Neuronal stem cell (in vitro differentiated cells): ENCODE measurements at regions not wholly inside any gene's neighbourhood (a gene's known extent, or its start where the extent isn't known, plus 50 kb on each side); places are given as distances from the start of the nearest gene placed in this dataset.

Experiments
- DNase-seq: peaks from one replicate; pipeline ENCODE4 v3.0.0-alpha.2; 2013; ENCODE audit warnings: low spot score
- H2AFZ ChIP-seq: one replicate; pipeline ENCODE4 v1.6.1; 2013; ENCODE audit warnings: mild to moderate bottlenecking, low read length, inconsistent platforms
- H2AK5ac ChIP-seq: 2 replicates; pipeline ENCODE4 v1.6.1; 2013; ENCODE audit warnings: low read depth, mild to moderate bottlenecking, inconsistent platforms, low read length, moderate library complexity, mixed read lengths
- H2BK120ac ChIP-seq: 2 replicates; pipeline ENCODE4 v1.6.1; 2013; ENCODE audit warnings: low read depth, mild to moderate bottlenecking, inconsistent platforms, low read length, moderate library complexity, mixed read lengths
- H2BK12ac ChIP-seq: one replicate; pipeline ENCODE4 v1.6.1; 2013; ENCODE audit warnings: low read length, inconsistent platforms
- H2BK15ac ChIP-seq: 2 replicates; pipeline ENCODE4 v1.6.1; 2013; ENCODE audit warnings: mild to moderate bottlenecking, low read length, inconsistent platforms, mixed read lengths
- H2BK5ac ChIP-seq: one replicate; pipeline ENCODE4 v1.6.1; 2013; ENCODE audit warnings: inconsistent platforms, mild to moderate bottlenecking, low read length, moderate library complexity
- H3K14ac ChIP-seq: one replicate; pipeline ENCODE4 v1.6.1; 2013; ENCODE audit warnings: low read length, inconsistent platforms
- H3K18ac ChIP-seq: 2 replicates; pipeline ENCODE4 v1.6.1; 2013; ENCODE audit warnings: low read length, inconsistent platforms
- H3K23ac ChIP-seq: 2 replicates; pipeline ENCODE4 v1.6.1; 2013; ENCODE audit warnings: low read depth, mild to moderate bottlenecking, mixed read lengths, low read length, inconsistent platforms; ENCODE audit not compliant: poor library complexity
- H3K27ac ChIP-seq: replicated peaks from 3 replicates; pipeline ENCODE4 v1.5.1; 2013; ENCODE audit warnings: low read length, inconsistent platforms
- H3K27me3 ChIP-seq, 3 experiments: 2 replicates each; pipeline ENCODE4 v1.6.1; 2013; ENCODE audit warnings: low read length in 3 of 3, mild to moderate bottlenecking in 2 of 3, inconsistent platforms in 1 of 3, low read depth in 1 of 3, mixed read lengths in 1 of 3, moderate library complexity in 1 of 3; ENCODE audit not compliant: control insufficient read depth in 3 of 3, insufficient read depth in 3 of 3
- H3K36me3 ChIP-seq, 2 donors: replicated peaks in 1 of 2; 2 replicates each; pipeline ENCODE4 v1.6.1; 2013; ENCODE audit warnings: low read length in 2 of 2; ENCODE audit not compliant: control insufficient read depth in 2 of 2, insufficient read depth in 2 of 2
- H3K4ac ChIP-seq: 2 replicates; pipeline ENCODE4 v1.6.1; 2013; ENCODE audit warnings: inconsistent platforms, mild to moderate bottlenecking, low read length, moderate library complexity
- H3K4me1 ChIP-seq, 2 donors: 1 replicate in 1 of 2; 2 replicates in 1 of 2; pipeline ENCODE4 v1.6.1; 2013; ENCODE audit warnings: low read length in 2 of 2, low read depth in 1 of 2; ENCODE audit not compliant: control insufficient read depth in 2 of 2, insufficient read depth in 1 of 2
- H3K4me2 ChIP-seq: one replicate; pipeline ENCODE4 v1.6.1; 2013; ENCODE audit warnings: mild to moderate bottlenecking, low read length, inconsistent platforms; ENCODE audit not compliant: insufficient read depth, poor library complexity, severe bottlenecking
- H3K4me3 ChIP-seq, 2 donors: 2 replicates each; pipeline ENCODE4 v1.5.1; 2013; ENCODE audit warnings: low read length in 2 of 2, mild to moderate bottlenecking in 2 of 2, inconsistent platforms in 1 of 2, moderate library complexity in 1 of 2
- H3K79me1 ChIP-seq: one replicate; pipeline ENCODE4 v1.6.1; 2013; ENCODE audit warnings: low read depth, mild to moderate bottlenecking, inconsistent platforms, low read length, moderate library complexity
- H3K9ac ChIP-seq: one replicate; pipeline ENCODE4 v1.6.1; 2013; ENCODE audit warnings: mild to moderate bottlenecking, low read depth, low read length, inconsistent platforms; ENCODE audit not compliant: poor library complexity
- H3K9me3 ChIP-seq, 2 donors: replicated peaks in 1 of 2; 2 replicates each; pipeline versions ENCODE3 to v1.6.1; 2013; ENCODE audit warnings: low read length in 2 of 2, mild to moderate bottlenecking in 2 of 2, inconsistent platforms in 1 of 2, low read depth in 1 of 2, mixed read lengths in 1 of 2, moderate library complexity in 1 of 2; ENCODE audit not compliant: control insufficient read depth in 2 of 2, insufficient read depth in 1 of 2
- H4K8ac ChIP-seq: one replicate; pipeline ENCODE4 v1.6.1; 2013; ENCODE audit warnings: low read depth, mild to moderate bottlenecking, inconsistent platforms, low read length, moderate library complexity
- H4K91ac ChIP-seq: one replicate; pipeline ENCODE4 v1.6.1; 2013; ENCODE audit warnings: low read length, low read depth, mild to moderate bottlenecking, inconsistent platforms; ENCODE audit not compliant: poor library complexity
- WGBS, 2 donors: extraction: QIAGEN DNeasy Blood & Tissue Kit; methylation state at CpG; one replicate each; pipeline ENCODE4 v1.1.7; 2013; ENCODE audit warnings: missing lambda C conversion rate in 2 of 2, mixed read lengths in 1 of 2; ENCODE audit not compliant: insufficient read length in 2 of 2, insufficient replicate concordance in 1 of 2; ENCODE audit errors: extremely low coverage in 2 of 2; 5-methylcytosine and 5-hydroxymethylcytosine counted together

DNA sequence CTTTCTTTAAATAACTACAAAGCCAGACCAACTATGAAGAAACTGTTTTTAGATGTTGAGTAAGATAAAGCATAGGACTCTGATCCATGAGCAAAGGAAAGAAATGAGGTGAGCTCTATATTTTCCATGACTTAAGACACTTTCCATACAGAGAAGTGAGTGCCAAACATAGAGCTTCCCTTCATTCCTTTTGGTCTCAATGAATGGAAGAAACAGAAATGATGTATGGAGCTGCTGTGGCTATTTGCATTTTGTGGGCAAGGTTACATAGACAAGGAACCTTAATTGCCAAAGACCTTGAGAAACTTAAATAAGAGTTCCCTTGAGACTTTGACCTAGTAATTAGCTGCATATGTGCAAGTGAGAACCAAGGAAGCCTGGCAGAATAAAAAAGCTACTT is 1152.2 kb downstream of the XPNPEP1 start:
- Histone ChIP-seq H2BK5ac (no peak overlapping the region), H4K8ac (no peak overlapping the region), H4K91ac (no peak overlapping the region), H3K9me3 (no peaks in the 10 kb centered on the region), H3K18ac (no peak overlapping the region), H3K4me1 (peaks cover 0 to 3% of the 10 kb centered on the region in 2 donors), H3K9ac (no peak overlapping the region), H3K4me2 (no peak overlapping the region), H2BK12ac (no peak overlapping the region), H3K23ac (no peak overlapping the region), H3K14ac (no peak overlapping the region), H3K27me3 (no peaks in the 10 kb centered on the region), H2BK120ac (no peak overlapping the region), H3K4me3 (no peak overlapping the region), H3K4ac (no peak overlapping the region), H2BK15ac (no peak overlapping the region), H3K36me3 (no peaks in the 10 kb centered on the region), H3K27ac (no peak overlapping the region), H2AK5ac (no peak overlapping the region), H2AFZ (no peak overlapping the region), H3K79me1 (no peaks in the 10 kb centered on the region)
- no peak for DNase-seq

DNA sequence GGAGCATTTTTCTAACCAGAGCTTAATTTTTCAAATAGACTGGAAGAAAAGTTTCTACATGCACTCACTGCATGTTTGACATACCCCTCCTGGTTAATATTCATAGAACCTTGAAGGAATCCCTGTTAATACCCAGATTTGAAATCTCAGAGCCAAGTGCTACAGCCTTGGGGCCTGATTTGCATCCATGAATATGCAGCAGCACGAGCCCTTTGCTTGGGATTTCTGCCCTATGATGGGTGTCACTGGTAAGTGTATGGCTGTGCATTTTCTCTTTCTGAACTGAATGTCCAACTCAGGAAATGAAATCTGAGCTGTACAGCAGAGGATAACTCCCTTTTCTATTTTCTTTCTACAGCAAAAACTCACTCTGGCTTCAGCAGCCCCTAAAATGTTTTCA is 1157.5 kb downstream of the XPNPEP1 start:
- no peaks in the 10 kb centered on the region for H3K27me3 ChIP-seq
- H3K14ac ChIP-seq: no peak overlapping the region
- no peak for DNase-seq
- no peaks in the 10 kb centered on the region for H3K36me3 ChIP-seq
- H2BK15ac ChIP-seq: no peak overlapping the region
- no peak overlapping the region for H3K4me3 ChIP-seq
- no peaks in the 10 kb centered on the region for H3K9me3 ChIP-seq
- H2BK120ac ChIP-seq: no peak overlapping the region
- no peak overlapping the region for H2AK5ac ChIP-seq
- no peak overlapping the region for H2BK5ac ChIP-seq
- no peaks in the 10 kb centered on the region for H3K79me1 ChIP-seq
- H3K9ac ChIP-seq: no peak overlapping the region
- peaks cover 0 to 3% of the 10 kb centered on the region in 2 donors for H3K4me1 ChIP-seq
- no CpG with 5 or more reads among the region's 1 CpG for WGBS, 2 donors
- no peak overlapping the region for H4K91ac ChIP-seq
- H3K27ac ChIP-seq: no peak overlapping the region
- H2BK12ac ChIP-seq: no peak overlapping the region
- no peak overlapping the region for H4K8ac ChIP-seq
- no peak overlapping the region for H3K4ac ChIP-seq
- no peak overlapping the region for H3K23ac ChIP-seq
- no peak overlapping the region for H2AFZ ChIP-seq
- no peak overlapping the region for H3K4me2 ChIP-seq
- no peak overlapping the region for H3K18ac ChIP-seq

DNA sequence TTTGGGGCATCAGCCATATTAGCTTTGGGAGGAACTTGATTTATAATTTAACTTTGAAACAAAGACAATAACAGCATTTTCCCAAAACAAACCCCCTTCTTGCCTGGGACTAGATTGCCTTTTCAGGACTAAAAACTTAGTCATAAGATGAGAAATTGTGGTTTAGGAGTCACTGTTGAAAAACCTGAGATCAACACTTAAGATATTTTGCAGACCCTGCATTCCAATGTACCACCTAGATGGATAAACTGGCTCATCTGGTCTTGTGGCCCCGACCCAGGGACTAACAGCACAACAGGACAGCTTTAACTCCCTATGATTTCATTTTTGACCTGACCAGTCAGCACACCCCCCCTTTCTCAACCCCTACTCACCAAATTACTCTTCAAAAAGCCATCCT is 1165.4 kb downstream of the XPNPEP1 start:
- WGBS, 2 donors: no CpG with 5 or more reads among the region's 1 CpG
- no peak overlapping the region for H2BK120ac ChIP-seq
- no peak overlapping the region for H3K27ac ChIP-seq

DNA sequence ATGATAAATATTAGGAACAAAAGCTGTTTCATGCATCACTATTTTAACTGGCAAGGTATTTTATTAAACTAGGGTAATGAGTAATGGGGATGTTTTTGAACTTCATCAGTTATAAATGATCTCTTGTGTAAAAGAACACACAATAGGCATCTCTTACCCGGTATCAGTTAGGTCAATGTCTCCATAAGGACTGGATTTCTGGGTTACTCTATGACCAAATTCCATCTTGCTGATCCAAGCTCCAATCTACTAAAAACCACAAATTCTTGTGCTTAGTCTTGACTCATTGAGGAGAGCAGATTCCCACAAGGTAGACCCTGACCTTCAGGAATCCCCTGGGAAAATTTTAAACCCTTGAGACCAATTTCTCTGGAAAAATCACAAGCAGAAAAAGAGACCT is 1167.7 kb downstream of the XPNPEP1 start:
- Histone ChIP-seq H2BK15ac (no peak overlapping the region), H3K27ac (no peak overlapping the region), H3K4me2 (no peak overlapping the region)

More for the DNA sequence above, 1165.4 kb downstream of the XPNPEP1 start:
- no peak overlapping the region for H2BK12ac ChIP-seq
- H4K8ac ChIP-seq: no peak overlapping the region
- H3K9me3 ChIP-seq: no peaks in the 10 kb centered on the region
- H2AFZ ChIP-seq: no peak overlapping the region
- H2BK15ac ChIP-seq: no peak overlapping the region
- H3K4me3 ChIP-seq: no peak overlapping the region
- H3K14ac ChIP-seq: no peak overlapping the region
- H3K4me1 ChIP-seq: no peaks in the 10 kb centered on the region
- no peaks in the 10 kb centered on the region for H3K27me3 ChIP-seq
- H3K9ac ChIP-seq: no peak overlapping the region
- no peaks in the 10 kb centered on the region for H3K79me1 ChIP-seq
- H3K23ac ChIP-seq: no peak overlapping the region
- no peak overlapping the region for H3K4me2 ChIP-seq
- H2AK5ac ChIP-seq: no peak overlapping the region
- no peaks in the 10 kb centered on the region for H3K36me3 ChIP-seq
- H3K4ac ChIP-seq: no peak overlapping the region
- no peak overlapping the region for H2BK5ac ChIP-seq
- no peak overlapping the region for H3K18ac ChIP-seq
- DNase-seq: no peak
- H4K91ac ChIP-seq: no peak overlapping the region

More for the DNA sequence above, 1167.7 kb downstream of the XPNPEP1 start:
- Histone ChIP-seq H2BK120ac (no peak overlapping the region), H3K9me3 (no peaks in the 10 kb centered on the region), H3K9ac (no peak overlapping the region), H2AFZ (no peak overlapping the region), H2BK12ac (no peak overlapping the region), H2BK5ac (no peak overlapping the region), H4K8ac (no peak overlapping the region), H3K27me3 (no peaks in the 10 kb centered on the region), H3K18ac (no peak overlapping the region), H3K14ac (no peak overlapping the region), H3K36me3 (no peaks in the 10 kb centered on the region), H2AK5ac (no peak overlapping the region), H3K4ac (no peak overlapping the region), H3K4me1 (no peaks in the 10 kb centered on the region), H3K79me1 (no peaks in the 10 kb centered on the region), H3K23ac (no peak overlapping the region), H3K4me3 (no peak overlapping the region), H4K91ac (no peak overlapping the region)
- WGBS, 2 donors: no CpG with 5 or more reads among the region's 1 CpG
- no peak for DNase-seq
